ENCODE measurements at regions not wholly inside any gene's neighbourhood (a gene's known extent, or its start where the extent isn't known, plus 50 kb on each side); places are given as distances from the start of the nearest gene placed in this dataset.
"Not testable (repeated sequence)": the region's sequence is repeated elsewhere in the genome, so short reads cannot be mapped to it uniquely, and the experiment has no call there.

DNA sequence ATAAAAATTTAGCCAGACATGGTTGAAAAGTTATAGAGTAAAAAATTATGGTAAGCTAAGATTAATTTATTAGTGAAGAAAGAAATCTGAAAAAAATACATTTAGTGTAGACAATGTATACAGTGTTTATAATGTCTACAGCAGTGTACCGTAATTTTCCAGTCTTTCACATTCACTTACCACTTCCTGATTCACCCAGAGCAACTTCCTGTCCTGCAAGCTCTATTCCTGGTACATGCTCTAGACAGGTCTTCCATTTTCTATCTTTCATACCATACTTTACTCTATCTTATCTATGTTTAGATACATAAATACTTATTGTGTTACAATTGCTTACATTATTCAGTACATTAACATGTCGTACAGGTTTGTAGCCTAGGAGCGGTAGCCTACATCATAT is 1387.8 kb upstream of the ATXN8OS start:
- Histone ChIP-seq H3K36me3 (ENCODE audit: control insufficient read depth, insufficient read depth, low read length) (no peaks in the 10 kb centered on the region), H3K4me3 (ENCODE audit: low read depth, low read length) (no peak overlapping the region), H3K27me3 (ENCODE audit: control insufficient read depth, insufficient read depth, low read length) (no peaks in the 10 kb centered on the region)
- no peak for DNase-seq (ENCODE audit: low read depth)
- TF ChIP-seq, protein P1, sequence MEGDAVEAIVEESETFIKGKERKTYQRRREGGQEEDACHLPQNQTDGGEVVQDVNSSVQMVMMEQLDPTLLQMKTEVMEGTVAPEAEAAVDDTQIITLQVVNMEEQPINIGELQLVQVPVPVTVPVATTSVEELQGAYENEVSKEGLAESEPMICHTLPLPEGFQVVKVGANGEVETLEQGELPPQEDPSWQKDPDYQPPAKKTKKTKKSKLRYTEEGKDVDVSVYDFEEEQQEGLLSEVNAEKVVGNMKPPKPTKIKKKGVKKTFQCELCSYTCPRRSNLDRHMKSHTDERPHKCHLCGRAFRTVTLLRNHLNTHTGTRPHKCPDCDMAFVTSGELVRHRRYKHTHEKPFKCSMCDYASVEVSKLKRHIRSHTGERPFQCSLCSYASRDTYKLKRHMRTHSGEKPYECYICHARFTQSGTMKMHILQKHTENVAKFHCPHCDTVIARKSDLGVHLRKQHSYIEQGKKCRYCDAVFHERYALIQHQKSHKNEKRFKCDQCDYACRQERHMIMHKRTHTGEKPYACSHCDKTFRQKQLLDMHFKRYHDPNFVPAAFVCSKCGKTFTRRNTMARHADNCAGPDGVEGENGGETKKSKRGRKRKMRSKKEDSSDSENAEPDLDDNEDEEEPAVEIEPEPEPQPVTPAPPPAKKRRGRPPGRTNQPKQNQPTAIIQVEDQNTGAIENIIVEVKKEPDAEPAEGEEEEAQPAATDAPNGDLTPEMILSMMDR (IDR thresholded peaks at IDR 0.05; ENCODE audit: insufficient read depth, low read length, poor library complexity, severe bottlenecking) = no peak

DNA sequence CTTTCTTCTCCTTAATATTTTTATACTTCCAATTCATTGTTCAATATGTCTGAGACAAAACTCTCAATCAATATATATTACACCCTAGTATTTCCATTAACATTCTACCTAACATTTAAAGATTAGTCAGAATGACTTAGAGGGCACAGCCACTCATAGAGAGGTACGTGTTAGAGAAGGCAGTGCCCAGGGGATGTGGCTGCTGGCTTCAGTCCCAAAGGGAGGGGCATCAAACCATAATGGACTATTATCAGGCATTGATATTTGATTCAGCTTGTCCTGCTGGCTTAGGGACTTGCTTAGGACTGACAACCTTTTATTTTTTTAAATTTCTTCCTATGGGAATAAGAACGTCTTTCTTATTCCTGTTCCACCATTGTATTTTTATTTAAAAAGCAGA is 1392.0 kb upstream of the ATXN8OS start:
- H3K4me3 ChIP-seq (ENCODE audit: low read depth, low read length) = no peak overlapping the region
- DNase-seq (ENCODE audit: low read depth) = no peak
- TF ChIP-seq, protein P1 (IDR thresholded peaks at IDR 0.05; ENCODE audit: insufficient read depth, low read length, poor library complexity, severe bottlenecking) = no peak
- no peaks in the 10 kb centered on the region for H3K27me3 ChIP-seq (ENCODE audit: control insufficient read depth, insufficient read depth, low read length)
- no peaks in the 10 kb centered on the region for H3K36me3 ChIP-seq (ENCODE audit: control insufficient read depth, insufficient read depth, low read length)

DNA sequence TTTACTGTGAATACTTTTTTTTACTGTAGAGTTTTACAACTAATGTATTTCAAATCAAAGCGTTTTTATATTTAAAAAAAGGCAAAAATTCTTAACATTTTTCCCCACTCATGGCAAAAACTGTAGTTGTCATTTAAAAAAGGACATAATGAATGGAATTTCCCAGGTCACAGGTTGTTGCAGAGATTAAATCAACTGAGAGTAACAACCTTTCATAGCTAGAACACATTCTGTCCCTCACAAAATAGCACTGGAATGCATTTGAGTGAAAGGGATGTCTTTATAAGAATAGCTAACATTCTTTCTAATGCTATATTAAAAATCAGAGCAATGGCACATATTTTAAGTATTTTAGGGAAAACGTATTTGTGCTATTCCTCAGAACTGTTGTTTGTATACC is 1393.3 kb upstream of the ATXN8OS start:
- Histone ChIP-seq H3K27me3 (ENCODE audit: control insufficient read depth, insufficient read depth, low read length) (no peaks in the 10 kb centered on the region), H3K36me3 (ENCODE audit: control insufficient read depth, insufficient read depth, low read length) (no peaks in the 10 kb centered on the region), H3K4me3 (ENCODE audit: low read depth, low read length) (no peak overlapping the region)
- TF ChIP-seq, protein P1 (IDR thresholded peaks at IDR 0.05; ENCODE audit: insufficient read depth, low read length, poor library complexity, severe bottlenecking) = no peak
- DNase-seq (ENCODE audit: low read depth) = no peak

DNA sequence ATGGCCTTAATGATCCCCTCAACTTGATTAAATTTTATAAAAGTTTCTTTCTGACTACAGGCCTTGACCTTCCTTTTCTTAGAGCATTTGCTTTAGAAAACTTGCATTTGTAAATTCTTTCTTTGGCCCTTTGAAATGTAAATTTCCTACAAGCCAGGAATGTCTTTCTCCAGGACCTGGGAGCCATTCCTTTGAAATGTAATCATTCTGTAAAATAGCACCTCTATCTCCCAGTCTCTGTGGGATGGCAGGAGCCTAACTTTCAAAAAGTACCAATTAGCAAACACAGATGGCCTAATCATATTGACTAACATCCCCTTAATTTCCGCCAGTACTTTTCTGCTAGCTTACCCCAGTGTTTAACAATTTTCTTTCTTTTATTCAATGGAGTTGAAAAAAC is 1394.2 kb upstream of the ATXN8OS start:
- TF ChIP-seq, protein P1 (IDR thresholded peaks at IDR 0.05; ENCODE audit: insufficient read depth, low read length, poor library complexity, severe bottlenecking) = no peak
- Histone ChIP-seq H3K4me3 (ENCODE audit: low read depth, low read length) (no peak overlapping the region), H3K27me3 (ENCODE audit: control insufficient read depth, insufficient read depth, low read length) (no peaks in the 10 kb centered on the region), H3K36me3 (ENCODE audit: control insufficient read depth, insufficient read depth, low read length) (no peaks in the 10 kb centered on the region)
- DNase-seq (ENCODE audit: low read depth) = no peak

DNA sequence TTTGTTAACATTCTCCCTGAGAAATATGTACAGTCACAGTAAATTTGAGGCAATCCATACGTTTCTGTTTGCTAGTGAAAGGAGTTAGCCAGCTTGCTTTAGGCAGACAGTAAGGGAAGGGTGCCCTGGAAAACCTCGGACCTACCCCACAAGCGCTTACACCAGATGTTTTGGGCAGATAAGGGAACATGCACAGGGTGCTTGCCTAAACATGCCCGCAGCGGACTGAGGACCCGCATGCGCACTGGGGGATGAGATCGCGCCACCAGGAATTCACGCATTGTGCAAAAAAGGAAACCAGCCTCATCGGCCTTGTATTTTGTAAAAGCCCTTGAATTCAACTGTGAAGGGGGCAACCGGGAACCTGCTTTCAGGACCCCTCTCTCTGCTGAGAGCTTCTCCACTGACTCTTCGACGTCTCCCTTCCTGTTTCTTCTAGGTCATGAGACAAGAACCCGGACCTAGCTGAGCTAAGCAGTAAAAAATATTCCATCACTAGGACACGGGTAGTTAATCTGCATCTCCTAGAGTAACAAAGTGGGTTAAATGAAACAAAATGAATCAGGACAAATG is 1399.2 kb upstream of the ATXN8OS start:
- DNase-seq (ENCODE audit: low read depth) = no peak
- TF ChIP-seq, protein P1 (IDR thresholded peaks at IDR 0.05; ENCODE audit: insufficient read depth, low read length, poor library complexity, severe bottlenecking) = no peak
- no peaks in the 10 kb centered on the region for H3K36me3 ChIP-seq (ENCODE audit: control insufficient read depth, insufficient read depth, low read length)
- no peaks in the 10 kb centered on the region for H3K27me3 ChIP-seq (ENCODE audit: control insufficient read depth, insufficient read depth, low read length)
- H3K4me3 ChIP-seq (ENCODE audit: low read depth, low read length) = no peak overlapping the region

DNA sequence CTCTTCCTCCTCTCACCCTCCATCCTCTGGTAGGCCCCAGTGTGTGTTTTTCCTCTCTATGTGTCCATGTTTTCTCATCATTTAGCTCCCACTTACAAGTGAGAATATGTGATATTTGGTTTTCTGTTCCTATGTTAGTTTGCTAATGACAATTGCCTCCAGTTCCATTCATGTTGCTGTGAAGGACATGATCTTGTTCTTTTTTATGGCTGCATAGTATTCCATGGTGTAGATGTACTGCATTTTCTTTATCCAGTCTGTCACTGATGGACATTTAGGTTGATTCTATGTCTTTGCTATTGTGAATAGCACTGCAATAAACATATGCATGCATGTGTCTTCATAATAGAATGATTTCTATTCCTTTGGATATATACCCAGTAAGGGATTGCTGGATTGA is 1401.6 kb upstream of the ATXN8OS start:
- H3K27me3 ChIP-seq (ENCODE audit: control insufficient read depth, insufficient read depth, low read length); DNase-seq (ENCODE audit: low read depth); H3K36me3 ChIP-seq (ENCODE audit: control insufficient read depth, insufficient read depth, low read length); H3K4me3 ChIP-seq (ENCODE audit: low read depth, low read length): not testable (repeated sequence)
